GM21786 (cell line): ENCODE measurements at regions not wholly inside any gene's neighbourhood (a gene's known extent, or its start where the extent isn't known, plus 50 kb on each side); places are given as distances from the start of the nearest gene placed in this dataset.

ENCODE experiments used
- ATAC-seq: cut with Tn5 transposase; IDR thresholded peaks from one replicate; pipeline ENCODE4 v1.9.1; 2021; ENCODE audit not compliant: unreplicated experiment

- no peak for ATAC-seq
These were observed 395.1 kb downstream of the TRIML1 start for GRCh38 chr4:188534297-188534696.

- ATAC-seq, result no peak
These were observed 395.7 kb downstream of the TRIML1 start for GRCh38 chr4:188534917-188535316.

- no peak for ATAC-seq
These were observed 397.6 kb downstream of the TRIML1 start for GRCh38 chr4:188536826-188537225.

- ATAC-seq, result no peak
These were observed 411.1 kb downstream of the TRIML1 start for GRCh38 chr4:188550296-188550695.

- no peak for ATAC-seq
These were observed 411.9 kb downstream of the TRIML1 start for GRCh38 chr4:188551156-188551555.

GRCh38 chr4:188552741-188553275 lies 413.6 kb downstream of the TRIML1 start:
- ATAC-seq, result no peak

GRCh38 chr4:188554413-188554812 lies 415.2 kb downstream of the TRIML1 start:
- ATAC-seq, result no peak

- no peak for ATAC-seq
These were observed 433.9 kb downstream of the TRIML1 start for GRCh38 chr4:188573104-188573503.

- no peak for ATAC-seq
These were observed 439.4 kb downstream of the TRIML1 start for GRCh38 chr4:188578657-188579056.

- ATAC-seq, result no peak
These were observed 456.8 kb downstream of the TRIML1 start for GRCh38 chr4:188596021-188596420.

GRCh38 chr4:188603646-188604045 lies 464.4 kb downstream of the TRIML1 start:
- no peak for ATAC-seq

GRCh38 chr4:188606635-188607034 lies 467.4 kb downstream of the TRIML1 start:
- ATAC-seq, result no peak

- ATAC-seq, result no peak
These were observed 471.9 kb downstream of the TRIML1 start for GRCh38 chr4:188611143-188611542.

- no peak for ATAC-seq
These were observed 473.4 kb downstream of the TRIML1 start for GRCh38 chr4:188612659-188613058.

GRCh38 chr4:188613976-188614375 lies 474.7 kb downstream of the TRIML1 start:
- ATAC-seq, result no peak

- no peak for ATAC-seq
These were observed 480.4 kb downstream of the TRIML1 start for GRCh38 chr4:188619456-188620149.

- ATAC-seq, result no peak
These were observed 481.4 kb downstream of the TRIML1 start for GRCh38 chr4:188620608-188621007.

GRCh38 chr4:188623314-188623854 lies 484.1 kb downstream of the TRIML1 start:
- ATAC-seq, result no peak

- no peak for ATAC-seq
These were observed 485.1 kb downstream of the TRIML1 start for GRCh38 chr4:188624370-188624769.

GRCh38 chr4:188627892-188628291 lies 488.7 kb downstream of the TRIML1 start:
- no peak for ATAC-seq

- ATAC-seq, result no peak
These were observed 500.3 kb downstream of the TRIML1 start for GRCh38 chr4:188639479-188640100.

- ATAC-seq, result no peak
These were observed 508.7 kb downstream of the TRIML1 start for GRCh38 chr4:188647820-188648370.
